GM23338 (cell line): ENCODE measurements at regions not wholly inside any gene's neighbourhood (a gene's known extent, or its start where the extent isn't known, plus 50 kb on each side); places are given as distances from the start of the nearest gene placed in this dataset.

Experiments used
- ATAC-seq: fragments of 200-7000 bp; cut with Tn5 transposase; 3 replicates; pipeline ENCODE4 v1.9.1; 2020
- DNase-seq: peaks from one replicate; pipeline ENCODE4 v3.0.0-alpha.2; 2015; ENCODE audit warnings: low spot score
- H2AFZ ChIP-seq: fragments of 200-600 bp; sonication (generic); 2 replicates; pipeline ENCODE4 v1.8.0; 2016; ENCODE audit warnings: antibody characterized with exemption, mild to moderate bottlenecking, moderate library complexity
- H3F3A ChIP-seq: fragments of 200-600 bp; sonication (generic); replicated peaks from 2 replicates; pipeline ENCODE4 v1.8.0; 2017; ENCODE audit warnings: antibody characterized with exemption, mixed run types, low read depth
- H3K27ac ChIP-seq: fragments of 200-600 bp; sonication (generic); 2 replicates; pipeline ENCODE4 v1.6.1; 2016; ENCODE audit warnings: low read depth
- H3K27me3 ChIP-seq: fragments of 200-600 bp; sonication (generic); 2 replicates; pipeline ENCODE4 v1.8.0; 2016; ENCODE audit warnings: mild to moderate bottlenecking, mixed run types, moderate library complexity; ENCODE audit not compliant: insufficient read depth
- H3K36me3 ChIP-seq: fragments of 200-600 bp; sonication (generic); 2 replicates; pipeline ENCODE4 v1.8.0; 2016; ENCODE audit warnings: mild to moderate bottlenecking; ENCODE audit not compliant: insufficient read depth
- H3K4me1 ChIP-seq: fragments of 200-600 bp; sonication (generic); 2 replicates; pipeline ENCODE4 v1.8.0; 2016; ENCODE audit warnings: mild to moderate bottlenecking, moderate library complexity; ENCODE audit not compliant: insufficient read depth
- H3K4me2 ChIP-seq: fragments of 200-600 bp; sonication (generic); 2 replicates; pipeline ENCODE4 v1.7.1; 2017; ENCODE audit warnings: mixed run types
- H3K4me3 ChIP-seq: fragments of 200-600 bp; sonication (generic); 2 replicates; pipeline ENCODE4 v1.6.1; 2016; ENCODE audit warnings: mixed run types
- H3K79me2 ChIP-seq: fragments of 200-600 bp; sonication (generic); replicated peaks from 2 replicates; pipeline ENCODE4 v1.8.0; 2017; ENCODE audit warnings: mild to moderate bottlenecking; ENCODE audit not compliant: insufficient read depth
- H3K9me2 ChIP-seq: fragments of 200-600 bp; sonication (generic); 2 replicates; pipeline ENCODE4 v1.8.0; 2017; ENCODE audit not compliant: insufficient read depth
- H4K20me1 ChIP-seq: fragments of 200-600 bp; sonication (generic); replicated peaks from 2 replicates; pipeline ENCODE4 v1.8.0; 2017; ENCODE audit warnings: mild to moderate bottlenecking; ENCODE audit not compliant: insufficient read depth
- H3K27ac Mint-ChIP-seq: 2 replicates; pipeline ENCODE4 v1.8.0; 2020; ENCODE audit warnings: inconsistent platforms, mild to moderate bottlenecking, moderate library complexity, mixed read lengths
- H3K27me3 Mint-ChIP-seq: 3 replicates; pipeline ENCODE4 v1.8.0; 2022; ENCODE audit warnings: low read depth, mild to moderate bottlenecking, moderate library complexity, mixed read lengths, inconsistent platforms; ENCODE audit not compliant: insufficient read depth, poor library complexity
- H3K36me3 Mint-ChIP-seq: 3 replicates; pipeline ENCODE4 v1.8.0; 2021; ENCODE audit warnings: low read depth, mild to moderate bottlenecking, inconsistent platforms, moderate library complexity, mixed read lengths
- H3K4me1 Mint-ChIP-seq: 3 replicates; pipeline ENCODE4 v1.8.0; 2020; ENCODE audit warnings: mild to moderate bottlenecking, inconsistent platforms, mixed read lengths
- H3K4me3 Mint-ChIP-seq: 3 replicates; pipeline ENCODE4 v1.8.0; 2021; ENCODE audit warnings: moderate library complexity, mild to moderate bottlenecking, inconsistent platforms, mixed read lengths
- H3K9me3 Mint-ChIP-seq: 3 replicates; pipeline ENCODE4 v1.8.0; 2020; ENCODE audit warnings: moderate library complexity, mild to moderate bottlenecking, inconsistent platforms, mixed read lengths
- CTCF ChIP-seq, 2 experiments: fragments of 200-600 bp in 1 of 2; sonication (generic) in 1 of 2; conservative IDR thresholded peaks; 2 replicates each; pipeline versions ENCODE4 v1.5.1 to v1.6.1; 2016 to 2017; ENCODE audit warnings: antibody characterized with exemption in 2 of 2, low read depth in 2 of 2, mild to moderate bottlenecking in 2 of 2, moderate library complexity in 1 of 2
- ETS1 ChIP-seq: IDR thresholded peaks from 2 replicates; pipeline ENCODE4 v1.6.1; 2016; ENCODE audit warnings: antibody characterized with exemption
- EZH2phosphoT487 ChIP-seq: fragments of 200-600 bp; sonication (generic); IDR thresholded peaks from one replicate; pipeline ENCODE4 v1.8.1; 2018; ENCODE audit warnings: antibody characterized with exemption; ENCODE audit not compliant: unreplicated experiment
- JUNB ChIP-seq: IDR thresholded peaks from one replicate; pipeline ENCODE4 v1.6.1; 2016; ENCODE audit warnings: antibody characterized with exemption; ENCODE audit not compliant: unreplicated experiment
- POLR2AphosphoS5 ChIP-seq: IDR thresholded peaks from 2 replicates; pipeline ENCODE4 v1.6.1; 2016; ENCODE audit warnings: antibody characterized with exemption, low read depth
- REST ChIP-seq: IDR thresholded peaks from one replicate; pipeline ENCODE4 v1.6.1; 2018; ENCODE audit warnings: antibody characterized with exemption; ENCODE audit not compliant: unreplicated experiment
- STAT1 ChIP-seq: IDR thresholded peaks from one replicate; pipeline ENCODE4 v1.6.1; 2016; ENCODE audit warnings: antibody characterized with exemption; ENCODE audit not compliant: unreplicated experiment
- ZNF114 ChIP-seq: fragments of 250-450 bp; sonication (Bioruptor Pico); IDR thresholded peaks from 2 replicates; pipeline ENCODE4 v1.5.0; 2020; ENCODE audit warnings: mild to moderate bottlenecking, moderate library complexity
- ZNF331 ChIP-seq: fragments of 250-450 bp; sonication (Bioruptor Pico); IDR thresholded peaks from 2 replicates; pipeline ENCODE4 v1.5.0; 2020; ENCODE audit warnings: low read depth, mild to moderate bottlenecking, moderate library complexity

GRCh38 chr10:89954787-89955566, 253.6 kb downstream of the KIF20B start:
- Mint-ChIP-seq H3K4me3 (no peak overlapping the region), H3K27ac (no peak overlapping the region), H3K9me3 (peaks cover 3% of the 10 kb centered on the region; the same call in 2 of the 3 replicates), H3K36me3 (no peaks in the 10 kb centered on the region), H3K4me1 (no peaks in the 10 kb centered on the region), H3K27me3 (no peaks in the 10 kb centered on the region)
- H2AFZ ChIP-seq = no peak overlapping the region
- DNase-seq (peak; percentile 5), ATAC-seq (no peak)
- no peak overlapping the region for H3K4me2 ChIP-seq
- no peaks in the 10 kb centered on the region for H3K79me2 ChIP-seq
- no peaks in the 10 kb centered on the region for H3K27me3 ChIP-seq
- no peak overlapping the region for H3K4me3 ChIP-seq
- H3K9me2 ChIP-seq = no peaks in the 10 kb centered on the region; the same call in 1 of the 2 replicates
- TF ChIP-seq CTCF (conservative IDR thresholded peaks at IDR 0.05; ENCODE audit: low read depth in 2 of 2) (peak in 1 of 2 experiments; percentile 63; a peak in 3 of 4 replicates), ETS1 (no peak)
- H4K20me1 ChIP-seq = no peaks in the 10 kb centered on the region
- H3K4me1 ChIP-seq = no peaks in the 10 kb centered on the region
- no peaks in the 10 kb centered on the region for H3K36me3 ChIP-seq
- H3K27ac ChIP-seq = no peak overlapping the region
- H3F3A ChIP-seq = no peaks in the 10 kb centered on the region

- Mint-ChIP-seq H3K27ac (no peak overlapping the region), H3K36me3 (no peaks in the 10 kb centered on the region), H3K4me1 (no peaks in the 10 kb centered on the region), H3K27me3 (no peaks in the 10 kb centered on the region), H3K4me3 (no peak overlapping the region), H3K9me3 (no peaks in the 10 kb centered on the region; the same call in 2 of the 3 replicates)
- H3K4me1 ChIP-seq = no peaks in the 10 kb centered on the region
- H3K4me2 ChIP-seq = no peak overlapping the region
- no peak overlapping the region for H3K27ac ChIP-seq
- ATAC-seq (no peak), DNase-seq (no peak)
- H3K9me2 ChIP-seq = peaks cover 8% of the 10 kb centered on the region
- H3K79me2 ChIP-seq = no peaks in the 10 kb centered on the region
- no peaks in the 10 kb centered on the region for H3K36me3 ChIP-seq
- H3K4me3 ChIP-seq = no peak overlapping the region
- no peak overlapping the region for H2AFZ ChIP-seq
- no peak for TF ChIP-seq REST
- no peak for TF ChIP-seq CTCF (conservative IDR thresholded peaks at IDR 0.05; ENCODE audit: low read depth in 2 of 2)
- no peak for TF ChIP-seq POLR2AphosphoS5
- TF ChIP-seq ETS1 = no peak
- TF ChIP-seq ZNF114 (CRISPR knock-in tag) = no peak
- no peak for TF ChIP-seq JUNB
- TF ChIP-seq STAT1 = no peak
- TF ChIP-seq EZH2phosphoT487 = no peak
- no peak for TF ChIP-seq ZNF331 (CRISPR knock-in tag)
- H3K27me3 ChIP-seq = no peaks in the 10 kb centered on the region
- no peaks in the 10 kb centered on the region for H4K20me1 ChIP-seq
- no peaks in the 10 kb centered on the region for H3F3A ChIP-seq
These were observed 258.2 kb downstream of the KIF20B start for GRCh38 chr10:89959433-89960110.
